HT1080 (cell line): ENCODE measurements at regions not wholly inside any gene's neighbourhood (a gene's known extent, or its start where the extent isn't known, plus 50 kb on each side); places are given as distances from the start of the nearest gene placed in this dataset.
A peak's percentile ranks its signal among the peaks of the same experiment; 100 is the strongest.

Experiments
- DNase-seq: peaks from one replicate; pipeline ENCODE4 v3.0.0-alpha.2; 2015; ENCODE audit warnings: low read depth

DNA sequence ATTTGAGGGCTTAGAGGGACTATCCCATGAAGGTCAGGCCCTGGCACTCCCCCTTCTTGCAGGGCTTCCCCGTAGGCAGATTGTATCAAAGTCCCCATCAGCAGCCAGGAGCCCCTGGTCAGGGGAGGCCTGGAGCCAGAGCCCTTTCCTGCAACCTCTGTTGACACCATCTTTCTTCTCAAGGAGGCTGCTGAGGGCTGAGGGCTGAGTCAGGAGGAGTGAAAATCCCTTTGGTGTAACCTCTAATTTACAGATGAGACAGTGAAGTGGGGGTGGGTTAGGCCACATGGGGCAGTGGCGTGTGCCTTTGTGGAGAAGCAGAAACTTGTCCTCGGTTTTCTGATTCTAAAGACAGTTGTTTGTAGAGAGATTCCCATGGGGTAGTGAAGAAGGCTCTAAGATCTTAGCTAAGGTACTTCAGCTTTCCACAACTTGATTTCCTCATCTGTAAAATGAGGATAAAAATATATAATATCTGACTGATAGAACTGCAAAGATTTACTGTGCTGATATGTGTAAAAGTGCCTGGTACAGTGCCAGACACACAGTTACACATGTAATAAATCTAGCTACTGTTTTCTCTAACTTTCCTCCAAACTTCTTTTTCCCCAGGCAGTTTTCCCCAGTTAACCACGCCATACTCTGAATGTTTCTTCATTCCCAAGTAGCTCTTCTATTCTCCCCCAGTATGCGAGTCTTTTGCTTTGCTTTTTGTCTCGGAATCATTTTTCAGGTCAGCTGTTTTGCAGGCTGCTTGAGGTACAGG is 249.4 kb upstream of the TPM1 start:
- no peak for DNase-seq

DNA sequence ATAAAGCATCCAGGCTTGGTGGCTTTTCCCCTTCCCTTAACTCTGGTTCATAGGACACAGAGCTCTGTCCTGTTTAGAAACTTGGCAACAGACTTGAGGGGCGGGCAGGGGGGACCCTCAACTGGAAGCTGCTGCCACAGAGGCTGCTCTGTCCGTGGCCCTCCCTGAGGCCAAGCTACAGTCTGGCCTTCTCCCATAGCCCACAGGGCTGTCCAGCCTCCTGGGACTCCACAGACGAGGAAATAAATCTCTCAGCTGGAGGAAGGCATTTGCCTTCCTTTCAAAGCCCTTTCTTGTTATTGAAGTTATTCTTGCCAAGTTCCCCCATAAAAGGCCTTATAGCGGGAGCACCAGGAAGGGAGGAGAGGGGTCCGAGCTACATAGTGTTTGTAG is 248.8 kb upstream of the TPM1 start:
- no peak for DNase-seq

DNA sequence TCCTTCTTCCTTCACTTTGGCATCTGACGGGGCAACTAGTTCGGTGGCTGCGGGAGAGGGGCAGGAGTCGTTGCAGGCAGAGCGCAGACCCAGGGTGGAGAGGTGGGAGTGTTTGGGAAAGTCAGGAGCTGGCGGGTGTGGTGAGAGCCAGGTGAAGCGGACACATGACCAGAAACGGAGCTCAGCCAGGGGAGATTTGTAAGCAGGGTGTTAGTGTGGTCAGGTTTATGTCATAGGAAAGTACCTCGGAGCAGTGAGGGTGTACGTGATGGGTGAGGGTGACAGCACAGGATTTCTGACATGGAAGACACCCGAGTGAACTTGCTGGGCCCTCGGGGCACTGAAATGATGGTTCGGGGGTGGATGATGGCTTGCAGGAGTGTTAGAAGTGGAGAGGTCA is 247.4 kb upstream of the TPM1 start:
- DNase-seq, result no peak

DNA sequence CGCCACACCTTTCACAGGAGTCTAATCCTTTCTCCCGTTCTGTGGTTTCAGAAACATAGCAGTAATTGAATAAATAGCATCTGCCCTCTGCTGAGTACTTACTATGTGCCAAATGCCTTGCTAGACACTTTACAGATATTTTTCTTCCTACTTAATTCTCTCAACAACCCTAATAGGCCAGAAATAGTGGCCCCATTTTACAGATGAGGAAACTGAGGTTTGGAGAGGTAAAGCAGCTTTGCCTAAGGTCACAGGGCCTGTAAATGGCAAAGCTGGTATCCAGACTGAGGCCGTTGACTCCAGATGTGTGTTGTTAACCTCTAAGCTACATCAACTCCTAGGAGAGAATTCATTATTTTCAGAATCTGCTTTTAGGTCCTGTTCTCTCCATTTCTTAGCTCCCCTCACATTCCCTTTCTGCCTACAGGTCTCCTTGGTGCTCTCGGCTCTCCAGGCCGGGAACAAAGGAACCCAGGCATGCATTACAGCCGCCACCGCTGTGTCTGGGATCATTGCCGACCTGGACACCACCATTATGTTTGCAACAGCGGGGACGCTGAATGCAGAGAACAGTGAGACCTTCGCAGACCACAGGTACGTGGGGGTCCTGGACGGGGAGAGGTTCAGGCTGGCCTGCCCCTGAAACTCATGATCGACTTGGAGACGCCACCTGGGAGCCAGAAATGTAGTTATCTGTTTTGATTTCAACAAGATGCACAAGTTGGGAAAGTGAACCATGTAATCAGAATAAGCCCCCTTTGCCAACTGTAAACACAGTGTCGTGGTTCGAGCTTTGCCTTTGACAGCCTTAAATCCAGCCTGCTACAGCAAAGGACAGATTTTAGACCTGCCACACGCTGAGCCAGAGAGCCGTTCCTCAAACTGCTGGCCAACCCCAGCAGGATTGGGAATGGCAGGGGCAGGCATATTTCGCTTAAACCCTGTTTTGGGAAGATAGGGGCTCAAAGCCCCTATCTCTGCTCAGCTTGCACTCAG is 246.5 kb upstream of the TPM1 start:
- DNase-seq, result no peak

DNA sequence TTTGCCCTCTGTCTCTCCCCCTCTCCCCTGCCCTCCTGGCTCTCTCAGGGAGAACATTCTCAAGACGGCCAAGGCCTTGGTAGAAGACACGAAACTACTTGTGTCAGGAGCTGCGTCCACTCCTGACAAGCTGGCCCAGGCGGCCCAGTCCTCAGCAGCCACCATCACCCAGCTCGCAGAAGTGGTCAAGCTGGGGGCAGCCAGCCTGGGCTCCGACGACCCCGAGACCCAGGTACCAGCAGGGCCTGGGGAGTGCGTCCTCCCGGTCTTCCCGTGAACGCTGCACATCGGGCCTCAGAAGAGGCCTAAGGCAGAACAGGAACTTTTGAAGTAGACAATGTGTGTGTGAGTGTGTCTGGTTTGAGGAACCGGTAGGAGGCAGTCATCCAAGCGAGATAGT is 245.4 kb upstream of the TPM1 start:
- no peak for DNase-seq

DNA sequence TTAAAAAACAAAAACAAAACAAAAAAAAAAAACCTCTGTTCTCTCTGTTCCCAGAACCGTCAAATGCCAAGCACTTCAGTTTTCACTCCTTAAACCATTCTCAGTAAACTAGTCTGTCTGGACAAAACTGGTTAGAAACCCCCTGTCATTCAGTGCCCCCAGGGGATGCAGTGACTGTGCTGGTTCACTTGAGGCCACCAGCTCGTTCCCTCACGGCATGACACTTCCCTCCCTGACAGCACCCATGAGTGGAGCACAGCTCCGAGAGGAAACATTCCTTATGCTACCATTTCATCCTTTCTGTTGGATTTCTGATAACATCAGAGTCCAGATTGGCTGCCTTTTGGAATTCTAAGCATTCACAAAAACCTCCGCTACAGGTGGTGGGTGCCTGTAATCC is 244.0 kb upstream of the TPM1 start:
- DNase-seq, result no peak

DNA sequence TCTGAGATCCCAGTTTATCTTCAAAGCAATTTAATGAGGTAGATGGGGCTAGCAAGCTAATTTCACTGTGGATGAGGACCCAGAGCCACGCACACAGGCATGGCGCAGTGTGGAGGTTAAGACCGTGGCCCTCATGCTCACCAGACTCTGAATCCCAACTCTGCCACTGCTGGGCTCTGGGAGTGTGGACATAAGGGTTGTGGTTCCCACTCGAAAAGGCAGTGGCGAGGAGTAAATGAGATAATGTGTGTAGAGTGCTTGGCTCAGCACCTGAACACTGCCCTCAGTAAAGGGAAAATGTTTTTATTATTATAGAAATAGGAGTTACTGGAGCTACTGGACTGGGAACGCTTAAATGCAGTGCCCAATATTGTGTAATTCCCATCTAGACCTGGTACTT is 243.5 kb upstream of the TPM1 start:
- DNase-seq, result no peak

DNA sequence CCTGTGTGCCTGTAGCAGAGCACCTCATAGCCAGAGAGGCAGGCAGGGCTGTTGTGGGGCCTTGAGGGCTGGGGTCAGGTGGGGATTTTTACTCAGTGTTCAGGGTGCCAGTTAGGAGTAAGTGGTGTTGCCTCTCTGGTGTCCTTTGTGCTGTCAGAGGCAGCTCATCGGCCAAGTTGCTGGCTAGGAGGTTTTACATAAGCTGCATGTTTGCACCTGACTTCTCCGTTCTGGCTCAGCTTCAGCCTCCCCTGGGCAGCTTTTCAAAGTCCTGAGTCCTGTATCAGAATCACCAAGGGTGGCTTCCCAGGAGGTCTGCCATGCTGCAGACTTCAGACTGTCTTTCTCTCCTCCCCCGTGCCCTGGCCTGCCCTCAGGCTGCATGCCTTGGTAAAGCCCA is 242.6 kb upstream of the TPM1 start:
- no peak for DNase-seq

DNA sequence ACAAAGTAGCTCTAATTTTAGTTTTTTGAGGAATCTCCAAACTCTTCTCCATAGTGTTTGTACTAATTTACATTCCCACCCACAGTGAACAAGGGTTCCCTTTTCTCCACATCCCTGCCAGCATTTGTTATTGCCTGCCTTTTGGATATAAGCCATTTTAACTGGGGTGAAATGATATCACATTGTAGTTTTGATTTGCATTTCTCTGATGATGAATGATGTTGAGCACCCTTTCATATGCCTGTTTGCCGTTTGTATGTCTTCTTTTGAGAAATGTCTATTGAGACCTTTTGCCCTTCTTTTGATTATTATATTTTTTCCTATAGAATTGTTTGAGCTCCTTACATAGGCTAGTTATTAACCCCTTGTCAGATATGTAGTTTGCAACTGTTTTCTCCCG is 239.9 kb upstream of the TPM1 start:
- DNase-seq, result no peak

DNA sequence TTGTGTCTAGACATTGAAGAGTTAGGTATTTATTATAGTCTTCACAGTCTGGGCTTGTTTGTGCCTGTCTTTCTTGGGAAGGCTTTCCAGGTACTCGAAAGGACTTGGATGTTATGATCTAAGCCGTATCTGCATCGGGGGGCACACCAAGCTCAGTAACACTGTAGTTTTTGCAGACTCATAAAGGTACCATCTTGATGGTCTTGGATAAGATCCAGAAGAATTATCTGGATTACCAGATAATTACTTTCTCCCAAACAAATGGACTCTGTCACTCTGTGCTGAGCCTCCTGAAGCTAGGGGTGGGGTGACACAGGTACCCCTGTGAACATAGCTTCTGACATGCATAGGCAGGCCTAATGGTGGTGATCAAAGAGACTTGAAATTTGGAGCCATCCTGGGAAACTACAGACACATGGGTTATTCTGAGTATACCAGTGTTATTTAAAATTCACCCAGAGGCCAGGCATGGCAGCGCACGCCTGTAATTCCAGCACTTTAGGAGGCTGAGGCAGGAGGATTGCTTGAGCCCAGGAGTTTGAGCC is 238.6 kb upstream of the TPM1 start:
- DNase-seq, result no peak

DNA sequence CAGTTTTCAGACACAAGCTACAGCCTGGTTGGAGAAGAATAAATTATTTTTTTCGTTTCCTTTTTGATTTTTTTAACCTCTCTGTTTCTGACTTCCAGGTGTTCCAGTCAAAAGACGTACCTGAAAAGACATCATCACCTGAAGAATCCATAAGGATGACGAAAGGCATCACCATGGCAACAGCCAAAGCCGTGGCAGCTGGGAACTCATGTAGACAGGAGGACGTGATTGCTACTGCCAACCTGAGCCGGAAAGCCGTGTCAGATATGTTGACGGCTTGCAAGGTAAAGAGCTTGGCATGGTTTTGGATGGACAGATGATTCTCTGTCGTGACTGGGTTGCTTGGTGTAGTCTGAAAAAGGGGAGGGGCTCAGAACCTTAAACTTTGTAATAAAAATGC is 237.0 kb upstream of the TPM1 start:
- DNase-seq, result no peak

DNA sequence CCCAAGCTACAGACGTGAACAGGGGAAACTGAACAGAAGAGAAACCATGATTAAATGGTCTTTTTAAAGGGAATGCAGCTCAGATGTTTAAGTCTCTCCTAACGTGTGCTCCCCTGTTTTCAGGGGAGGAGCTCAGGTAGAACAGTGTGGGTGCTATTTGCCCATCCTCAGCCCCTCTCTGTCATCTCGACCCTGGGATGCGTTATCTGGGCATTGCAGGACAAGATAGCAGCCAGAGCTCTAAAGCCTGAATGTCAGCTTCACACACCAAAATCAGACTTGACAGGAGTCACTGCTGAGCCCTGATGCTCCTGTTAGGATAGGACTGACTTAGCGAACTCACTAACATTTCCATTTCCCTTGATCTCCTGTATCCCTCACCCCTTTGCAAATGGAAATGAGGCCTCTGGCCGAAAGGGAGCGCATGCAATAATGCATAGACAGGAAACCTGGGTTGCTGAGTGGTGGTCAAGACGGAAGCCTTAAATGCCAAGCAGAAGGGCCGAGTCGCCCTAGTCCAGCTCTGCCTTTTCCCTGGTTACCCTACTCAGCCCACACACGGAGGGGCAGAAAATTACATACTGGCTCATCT is 234.9 kb upstream of the TPM1 start:
- DNase-seq, result no peak

DNA sequence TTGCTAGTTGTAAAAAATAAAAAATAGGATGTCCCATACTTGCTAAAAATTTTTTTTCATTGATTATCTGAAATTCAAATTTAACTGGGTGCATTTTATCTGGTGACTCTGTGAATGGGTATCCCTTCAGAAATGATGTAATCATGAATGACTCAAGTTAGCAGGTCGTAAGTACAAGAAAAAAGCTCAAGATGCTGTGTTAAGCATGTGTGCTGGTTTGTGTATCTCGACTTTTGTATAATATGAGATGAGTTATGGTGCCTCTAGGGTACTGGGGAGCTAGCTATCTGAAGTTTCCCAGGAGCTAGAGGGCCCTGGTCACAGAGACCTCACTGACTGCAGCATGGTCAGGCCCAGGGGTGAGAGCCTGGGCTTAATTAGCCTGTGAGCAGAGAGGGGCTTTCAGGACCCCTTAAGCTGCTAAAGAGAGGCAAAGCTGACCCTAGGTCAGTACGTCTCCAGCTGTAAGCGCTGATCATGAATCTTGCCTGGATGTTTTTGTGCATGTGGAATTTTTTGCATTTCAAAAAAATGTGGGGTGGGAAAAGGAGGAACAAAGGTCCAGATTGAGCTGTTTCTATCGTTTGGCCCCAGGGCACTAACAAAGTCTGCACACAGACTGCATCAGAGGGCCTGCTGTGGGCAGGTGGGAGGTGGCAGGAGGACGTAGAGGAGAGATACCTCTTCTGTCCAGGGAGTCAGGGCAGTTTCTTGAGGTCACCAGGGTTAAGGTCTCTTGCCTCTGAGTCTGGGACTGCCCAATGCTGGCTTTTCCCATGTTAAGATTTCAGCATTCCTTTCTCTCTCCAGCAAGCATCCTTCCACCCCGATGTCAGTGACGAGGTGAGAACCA is 233.2 kb upstream of the TPM1 start:
- DNase-seq, result peak; percentile 23

DNA sequence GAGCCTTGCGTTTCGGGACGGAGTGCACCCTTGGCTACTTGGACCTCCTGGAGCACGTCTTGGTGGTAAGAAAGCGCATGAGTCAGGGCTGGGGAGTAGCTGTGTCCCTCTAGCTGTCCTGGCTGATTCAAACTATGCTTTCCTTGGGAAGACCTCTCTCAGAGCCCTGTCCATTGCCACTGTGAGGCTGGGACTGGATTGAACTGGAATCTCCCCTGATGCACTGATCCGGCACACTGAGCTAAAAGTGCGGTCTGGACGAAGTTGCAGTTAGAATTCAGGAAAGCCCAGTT is 232.6 kb upstream of the TPM1 start:
- no peak for DNase-seq

DNA sequence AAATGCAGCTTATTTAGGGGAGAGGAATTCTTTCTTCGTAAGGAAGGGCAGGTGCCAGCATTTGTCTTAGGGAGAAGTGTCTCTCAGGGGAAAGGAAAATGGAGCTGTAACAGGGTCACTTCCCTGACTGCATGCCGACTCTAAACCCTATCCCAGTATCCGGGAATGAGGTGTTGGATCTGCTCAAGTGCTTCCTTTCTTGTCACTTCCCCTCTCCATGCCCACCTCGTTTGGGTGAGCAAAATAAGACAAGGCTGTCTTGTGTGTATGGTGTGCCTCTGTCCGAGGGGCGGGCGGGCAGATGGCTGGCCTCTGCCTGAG is 230.1 kb upstream of the TPM1 start:
- DNase-seq, result no peak

DNA sequence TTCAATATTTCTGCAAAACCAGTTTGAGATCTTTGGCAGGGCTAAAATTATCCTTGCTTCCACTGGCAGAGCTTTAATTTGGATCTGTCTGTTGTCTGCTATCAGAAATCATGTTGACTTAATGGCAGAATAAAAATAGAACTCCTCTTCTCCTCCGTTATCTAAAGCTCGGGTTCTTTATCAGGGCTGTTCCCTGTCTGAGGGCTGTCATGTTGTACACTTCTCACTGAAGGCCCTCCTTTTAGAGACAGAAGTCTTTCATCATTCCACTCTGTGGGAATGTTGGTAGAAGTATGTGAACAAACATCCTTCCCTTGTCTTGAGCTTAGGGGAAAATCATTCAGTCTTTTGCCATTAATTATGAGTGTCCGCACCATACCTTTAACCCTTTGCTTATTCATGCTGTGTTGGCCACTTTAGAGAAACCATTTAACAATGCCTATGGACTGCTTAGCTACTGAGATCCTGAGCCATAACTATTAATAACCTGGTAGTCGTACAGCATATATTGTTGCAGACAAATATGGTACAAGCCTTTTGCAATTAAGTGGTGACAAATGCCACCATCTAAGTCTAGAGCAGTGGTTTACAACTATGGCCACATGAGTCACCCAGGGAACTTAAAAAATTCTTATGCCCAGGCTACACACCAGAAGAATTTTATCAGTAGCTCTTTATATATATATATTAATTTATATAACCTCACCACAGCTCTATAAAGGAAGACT is 226.0 kb upstream of the TPM1 start:
- no peak for DNase-seq

DNA sequence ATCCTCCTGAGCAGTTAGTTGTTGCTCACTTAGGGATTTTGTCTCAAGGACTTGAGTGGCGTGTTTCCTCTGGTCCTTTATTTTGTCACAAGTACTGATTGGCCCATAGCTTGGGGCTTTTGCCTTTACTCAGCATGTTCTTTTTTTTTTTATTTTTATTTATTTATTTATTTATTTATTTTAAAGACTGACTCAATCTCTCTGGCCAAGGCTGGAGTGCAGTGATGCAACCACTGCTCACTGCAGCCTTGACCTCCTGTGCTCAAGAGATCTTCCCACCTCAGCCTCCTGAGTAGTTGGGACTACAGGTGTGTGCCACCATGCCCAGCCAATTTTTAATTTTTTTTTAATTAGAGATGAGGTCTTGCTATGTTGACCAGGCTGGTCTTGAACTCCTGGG is 223.9 kb upstream of the TPM1 start:
- no peak for DNase-seq

DNA sequence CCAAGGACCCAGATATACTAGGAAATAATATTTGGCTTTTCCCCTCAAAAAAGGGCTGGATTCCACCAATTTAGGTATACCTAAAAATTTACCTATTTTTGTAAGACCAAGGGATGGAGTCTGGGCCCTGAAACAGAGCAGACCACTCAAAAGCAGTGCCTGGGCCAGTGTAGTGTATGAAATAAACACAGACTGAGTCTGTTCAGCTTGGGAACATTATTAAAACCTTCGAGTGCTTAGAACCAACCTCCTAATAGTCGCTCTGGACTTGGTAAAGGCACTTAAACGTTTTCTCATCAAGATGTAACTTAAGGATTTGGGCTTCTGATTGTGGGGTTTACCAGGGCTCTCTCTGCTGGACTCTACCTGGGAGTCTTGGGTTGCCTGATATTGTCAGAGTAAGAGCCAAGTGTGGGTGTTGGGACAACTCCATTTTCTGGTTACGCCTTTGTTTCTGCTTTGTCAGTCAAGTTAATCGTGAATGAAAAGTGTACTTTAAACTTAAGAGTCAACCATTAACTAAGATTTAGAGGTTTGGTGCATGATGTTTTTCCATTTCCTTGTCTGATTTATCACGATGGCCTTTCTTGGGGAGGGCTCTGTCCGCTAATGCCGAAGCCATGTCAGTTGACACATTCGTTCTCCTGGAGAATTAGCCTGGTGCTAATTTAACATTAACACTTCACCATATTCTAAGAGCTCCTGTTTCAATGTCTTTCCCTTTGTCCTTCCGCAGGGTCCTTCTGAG is 221.0 kb upstream of the TPM1 start:
- no peak for DNase-seq

DNA sequence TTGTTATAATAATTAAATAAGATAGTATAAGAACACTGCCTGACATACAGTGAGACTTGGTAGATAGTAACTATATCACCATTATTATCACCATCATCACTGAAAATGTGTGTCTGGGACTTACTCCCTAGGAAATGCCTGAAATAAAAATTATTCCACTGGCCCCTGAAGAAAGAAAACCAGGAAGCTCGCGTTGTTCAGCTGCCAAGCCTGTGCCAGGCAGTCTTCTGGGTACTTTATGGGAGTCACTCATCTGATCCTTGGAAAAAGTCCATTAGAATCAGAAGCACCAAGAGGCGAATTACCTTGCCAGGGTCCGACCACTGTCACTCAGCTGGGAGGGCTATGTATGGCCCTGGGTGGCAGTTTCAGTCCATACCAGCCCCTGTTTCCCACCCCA is 220.3 kb upstream of the TPM1 start:
- DNase-seq, result no peak

DNA sequence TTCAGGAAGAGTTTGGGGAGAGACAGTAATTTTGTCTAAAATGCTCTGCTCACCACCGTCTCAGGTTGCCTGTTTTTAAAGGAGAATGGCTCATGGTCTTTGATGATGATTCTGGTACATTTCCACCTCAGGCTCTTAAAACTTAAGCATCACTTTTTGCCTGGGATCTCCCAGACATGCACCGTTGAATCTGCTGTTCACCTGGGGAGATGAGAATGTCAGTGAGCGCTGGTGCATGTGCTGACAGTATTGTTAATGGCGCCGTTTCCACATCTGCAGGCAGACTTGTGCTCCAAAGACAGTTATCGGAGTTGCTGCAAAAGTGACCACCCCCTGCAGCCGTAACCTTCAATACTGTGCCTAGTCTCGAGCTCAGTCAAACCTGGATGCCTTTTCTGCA is 219.0 kb upstream of the TPM1 start:
- no peak for DNase-seq
